Endothelial cell (in vitro differentiated cells): ENCODE measurements at regions not wholly inside any gene's neighbourhood (a gene's known extent, or its start where the extent isn't known, plus 50 kb on each side); places are given as distances from the start of the nearest gene placed in this dataset.
"Not testable (repeated sequence)": the region's sequence is repeated elsewhere in the genome, so short reads cannot be mapped to it uniquely, and the experiment has no call there.

Experiments
- DNase-seq: peaks from one replicate; pipeline ENCODE4 v3.0.0; 2021; ENCODE audit warnings: low spot score
- H3K27ac Mint-ChIP-seq: one replicate; pipeline ENCODE4 v1.8.0; 2021; ENCODE audit warnings: mixed read lengths, inconsistent platforms; ENCODE audit not compliant: unreplicated experiment
- H3K27me3 Mint-ChIP-seq: one replicate; pipeline ENCODE4 v1.8.0; 2021; ENCODE audit warnings: mild to moderate bottlenecking, moderate library complexity, mixed read lengths, inconsistent platforms; ENCODE audit not compliant: unreplicated experiment
- H3K36me3 Mint-ChIP-seq: one replicate; pipeline ENCODE4 v1.8.0; 2021; ENCODE audit warnings: mild to moderate bottlenecking, low read depth, mixed read lengths, inconsistent platforms; ENCODE audit not compliant: unreplicated experiment
- H3K4me1 Mint-ChIP-seq: one replicate; pipeline ENCODE4 v1.8.0; 2021; ENCODE audit warnings: mild to moderate bottlenecking, mixed read lengths, inconsistent platforms; ENCODE audit not compliant: unreplicated experiment
- H3K4me3 Mint-ChIP-seq: one replicate; pipeline ENCODE4 v1.8.0; 2021; ENCODE audit warnings: mild to moderate bottlenecking, mixed read lengths, inconsistent platforms; ENCODE audit not compliant: unreplicated experiment
- H3K9me3 Mint-ChIP-seq: one replicate; pipeline ENCODE4 v1.8.0; 2021; ENCODE audit warnings: mixed read lengths, inconsistent platforms; ENCODE audit not compliant: unreplicated experiment
- TF ChIP-seq, protein P1 (sequence below): fragments of 200-600 bp; sonication (generic); IDR thresholded peaks from one replicate; pipeline ENCODE4 v1.5.0; 2021; ENCODE audit warnings: antibody characterized with exemption; ENCODE audit not compliant: unreplicated experiment

DNA sequence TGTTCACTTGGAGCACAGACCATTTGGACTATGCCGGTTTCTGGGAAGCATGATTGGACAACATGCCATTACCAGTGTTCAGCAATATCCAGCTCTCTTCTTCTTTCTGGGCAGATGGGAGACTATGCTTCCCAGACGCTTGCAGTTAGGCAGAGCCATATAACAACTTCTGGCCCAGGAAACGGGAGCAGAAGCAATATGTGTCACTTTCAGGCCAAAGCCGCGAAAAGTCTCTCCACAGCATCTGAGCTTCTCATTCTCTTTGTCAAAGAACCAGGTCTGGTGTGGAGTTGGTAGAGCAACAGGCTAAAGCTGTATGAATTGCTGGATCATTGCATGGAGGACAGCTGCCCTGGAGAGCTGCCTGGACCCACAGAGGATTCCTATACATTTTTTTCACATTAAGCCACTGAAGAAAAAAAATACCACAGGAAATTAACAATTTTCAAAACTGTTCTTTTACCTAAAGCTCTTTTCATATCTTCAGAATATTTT lies 131.4 kb upstream of the FRG1 start:
- H3K36me3 Mint-ChIP-seq = no peaks in the 10 kb centered on the region
- H3K27ac Mint-ChIP-seq = no peak overlapping the region
- H3K9me3 Mint-ChIP-seq = peaks cover 27% of the 10 kb centered on the region
- no peak overlapping the region for H3K4me3 Mint-ChIP-seq
- no peaks in the 10 kb centered on the region for H3K27me3 Mint-ChIP-seq
- TF ChIP-seq, protein P1, sequence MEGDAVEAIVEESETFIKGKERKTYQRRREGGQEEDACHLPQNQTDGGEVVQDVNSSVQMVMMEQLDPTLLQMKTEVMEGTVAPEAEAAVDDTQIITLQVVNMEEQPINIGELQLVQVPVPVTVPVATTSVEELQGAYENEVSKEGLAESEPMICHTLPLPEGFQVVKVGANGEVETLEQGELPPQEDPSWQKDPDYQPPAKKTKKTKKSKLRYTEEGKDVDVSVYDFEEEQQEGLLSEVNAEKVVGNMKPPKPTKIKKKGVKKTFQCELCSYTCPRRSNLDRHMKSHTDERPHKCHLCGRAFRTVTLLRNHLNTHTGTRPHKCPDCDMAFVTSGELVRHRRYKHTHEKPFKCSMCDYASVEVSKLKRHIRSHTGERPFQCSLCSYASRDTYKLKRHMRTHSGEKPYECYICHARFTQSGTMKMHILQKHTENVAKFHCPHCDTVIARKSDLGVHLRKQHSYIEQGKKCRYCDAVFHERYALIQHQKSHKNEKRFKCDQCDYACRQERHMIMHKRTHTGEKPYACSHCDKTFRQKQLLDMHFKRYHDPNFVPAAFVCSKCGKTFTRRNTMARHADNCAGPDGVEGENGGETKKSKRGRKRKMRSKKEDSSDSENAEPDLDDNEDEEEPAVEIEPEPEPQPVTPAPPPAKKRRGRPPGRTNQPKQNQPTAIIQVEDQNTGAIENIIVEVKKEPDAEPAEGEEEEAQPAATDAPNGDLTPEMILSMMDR = no peak
- no peak for DNase-seq
- no peaks in the 10 kb centered on the region for H3K4me1 Mint-ChIP-seq

DNA sequence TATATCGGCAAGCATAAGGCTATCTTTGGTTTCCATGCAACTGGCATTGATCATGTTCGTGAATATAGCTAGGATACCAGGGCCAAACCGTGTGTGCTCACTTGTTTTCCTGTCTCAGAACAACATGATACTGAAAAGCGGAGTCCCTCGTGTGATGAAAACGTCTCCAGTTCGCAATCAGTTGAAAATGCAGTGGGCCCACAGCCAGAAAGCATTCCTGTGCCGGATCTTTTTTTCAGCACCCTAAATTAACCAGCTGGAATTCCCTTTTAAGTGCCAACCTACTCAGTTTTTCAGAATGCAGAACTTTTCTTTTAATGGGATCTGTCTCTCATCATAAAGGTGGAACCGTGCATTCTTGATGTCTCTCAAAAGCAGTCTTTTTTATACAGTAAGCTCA lies 130.8 kb upstream of the FRG1 start:
- H3K36me3 Mint-ChIP-seq = no peaks in the 10 kb centered on the region
- no peak overlapping the region for H3K4me3 Mint-ChIP-seq
- no peaks in the 10 kb centered on the region for H3K27me3 Mint-ChIP-seq
- H3K27ac Mint-ChIP-seq = peak overlapping the region; percentile 39
- H3K4me1 Mint-ChIP-seq = no peaks in the 10 kb centered on the region
- TF ChIP-seq, protein P1 = no peak
- DNase-seq = no peak
- H3K9me3 Mint-ChIP-seq = peaks cover 27% of the 10 kb centered on the region

DNA sequence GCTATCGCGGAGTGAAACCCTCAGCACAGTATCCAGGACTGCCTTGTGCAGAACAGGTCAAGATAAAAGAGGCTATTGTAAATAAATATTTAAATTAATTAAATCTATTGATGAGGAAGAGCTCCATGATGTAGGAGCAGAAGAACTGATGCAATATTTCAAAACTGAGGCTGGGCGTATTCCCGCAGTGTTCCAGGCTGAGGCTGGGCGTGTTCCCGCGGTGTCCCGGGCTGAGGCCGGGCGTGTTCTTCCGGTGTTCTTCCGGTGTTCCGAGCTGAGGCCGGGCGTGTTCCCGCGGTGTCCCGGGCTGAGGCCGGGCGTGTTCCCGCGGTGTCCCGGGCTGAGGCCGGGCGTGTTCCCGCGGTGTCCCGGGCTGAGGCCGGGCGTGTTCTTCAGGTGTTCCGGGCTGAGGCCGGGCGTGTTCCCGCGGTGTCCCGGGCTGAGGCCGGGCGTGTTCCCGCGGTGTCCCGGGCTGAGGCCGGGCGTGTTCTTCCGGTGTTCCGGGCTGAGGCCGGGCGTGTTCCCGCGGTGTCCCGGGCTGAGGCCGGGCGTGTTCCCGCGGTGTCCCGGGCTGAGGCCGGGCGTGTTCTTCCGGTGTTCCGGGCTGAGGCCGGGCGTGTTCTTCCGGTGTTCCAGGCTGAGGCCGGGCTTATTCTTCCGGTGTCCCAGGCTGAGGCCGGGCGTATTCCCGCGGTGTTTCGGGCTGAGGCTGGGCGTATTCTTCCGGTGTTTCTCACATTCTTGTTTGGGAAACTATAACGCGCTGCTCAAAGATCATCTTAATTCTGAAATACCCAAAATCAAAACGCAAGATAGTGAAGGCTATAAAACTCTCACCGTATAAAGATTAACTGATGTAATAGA lies 130.1 kb upstream of the FRG1 start:
- not testable (repeated sequence) for H3K4me1 Mint-ChIP-seq, H3K4me3 Mint-ChIP-seq, H3K27me3 Mint-ChIP-seq, DNase-seq, H3K36me3 Mint-ChIP-seq
- H3K9me3 Mint-ChIP-seq = peaks cover 22% of the 10 kb centered on the region
- peak overlapping the region; percentile 39 for H3K27ac Mint-ChIP-seq

DNA sequence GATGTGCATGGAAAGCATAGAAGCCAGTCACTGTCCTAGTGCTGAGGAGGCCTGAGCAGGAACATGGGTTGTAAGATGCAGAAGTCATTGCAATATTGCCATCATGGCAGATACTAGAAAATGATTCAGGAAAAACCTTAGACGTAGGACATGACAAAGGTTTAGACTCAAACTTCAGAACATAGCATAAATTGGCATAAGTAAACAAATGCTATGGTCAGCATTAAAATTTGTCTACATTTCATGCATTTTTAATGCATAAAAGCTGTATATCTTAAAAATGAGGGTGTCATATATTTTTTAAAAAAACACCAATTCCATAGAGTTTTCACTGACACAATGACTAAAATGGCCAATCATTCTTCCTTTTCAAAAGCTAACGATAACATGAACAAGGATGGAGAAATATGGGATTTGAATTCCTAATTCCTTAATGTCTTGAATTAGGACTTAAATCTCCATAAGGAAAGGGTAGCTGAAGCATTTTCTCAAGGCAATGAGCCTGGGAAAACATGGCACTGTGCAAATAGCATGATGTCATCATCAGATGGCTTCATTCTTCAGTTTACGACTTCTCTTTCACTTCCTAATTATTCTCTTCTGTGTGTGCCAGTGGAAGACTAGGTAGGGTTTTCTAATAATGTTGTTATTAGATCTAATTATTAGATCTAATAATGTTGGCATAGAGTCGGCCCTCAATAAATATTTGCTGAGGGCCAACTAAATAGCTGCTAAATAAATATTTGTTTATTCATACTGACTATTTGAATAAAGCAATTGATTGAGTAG lies 125.1 kb upstream of the FRG1 start:
- Mint-ChIP-seq H3K4me1 (no peaks in the 10 kb centered on the region), H3K27ac (no peak overlapping the region), H3K36me3 (no peaks in the 10 kb centered on the region), H3K9me3 (peaks cover 6% of the 10 kb centered on the region), H3K27me3 (no peaks in the 10 kb centered on the region), H3K4me3 (no peak overlapping the region)
- TF ChIP-seq, protein P1 = no peak
- no peak for DNase-seq

DNA sequence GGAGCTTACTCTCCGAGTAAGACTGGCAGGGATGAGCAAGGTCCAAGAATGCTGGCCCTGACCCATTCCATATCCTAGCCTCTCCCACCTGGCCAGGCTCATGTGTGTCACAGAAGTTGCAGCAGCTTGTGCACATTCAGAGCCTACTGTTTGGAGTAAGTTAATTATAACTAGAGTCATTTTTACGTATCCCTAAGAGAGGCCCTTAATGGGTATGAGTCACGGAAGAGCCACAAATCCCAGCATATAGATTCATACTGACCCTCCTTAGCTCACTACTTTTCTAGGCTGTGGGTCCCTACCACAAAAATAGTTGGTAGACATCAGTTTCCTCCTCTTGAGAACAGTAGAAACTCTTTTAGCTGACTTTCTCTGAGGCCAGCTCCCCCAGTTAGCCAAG lies 118.3 kb upstream of the FRG1 start:
- no peak overlapping the region for H3K27ac Mint-ChIP-seq
- H3K36me3 Mint-ChIP-seq = no peaks in the 10 kb centered on the region
- no peaks in the 10 kb centered on the region for H3K4me1 Mint-ChIP-seq
- DNase-seq = no peak
- peaks cover 2% of the 10 kb centered on the region for H3K27me3 Mint-ChIP-seq
- TF ChIP-seq, protein P1 = no peak
- H3K9me3 Mint-ChIP-seq = no peaks in the 10 kb centered on the region
- no peak overlapping the region for H3K4me3 Mint-ChIP-seq
